ENCODE measurements at regions not wholly inside any gene's neighbourhood (a gene's known extent, or its start where the extent isn't known, plus 50 kb on each side); places are given as distances from the start of the nearest gene placed in this dataset.

DNA sequence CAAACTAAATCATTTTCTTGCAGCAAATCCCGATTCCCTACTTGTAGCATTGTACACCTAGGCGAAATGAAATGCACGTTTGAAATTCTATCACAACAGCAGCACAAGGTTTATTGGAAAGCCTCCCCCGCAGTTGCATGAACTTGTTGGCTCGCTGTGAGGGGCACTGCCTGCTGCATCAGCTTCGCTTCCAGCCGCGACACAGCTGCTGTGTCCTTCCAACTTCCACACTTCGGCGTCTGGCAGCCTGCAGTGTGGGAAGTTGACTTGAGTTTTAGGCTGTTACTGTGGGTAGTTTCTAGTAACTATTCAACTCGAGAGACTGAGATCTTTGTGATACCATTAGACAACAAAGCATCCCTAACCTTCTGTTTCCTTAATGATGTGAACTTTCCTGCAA is 315.8 kb upstream of the TPK1 start:
- Mint-ChIP-seq H3K36me3 (ENCODE audit: low read depth) (no peaks in the 10 kb centered on the region), H3K27me3 (ENCODE audit: insufficient read depth, low read depth, poor library complexity) (peaks cover 2% of the 10 kb centered on the region), H3K4me1 (no peaks in the 10 kb centered on the region), H3K4me3 (no peak overlapping the region), H3K27ac (no peak overlapping the region), H3K9me3 (peaks cover 19% of the 10 kb centered on the region)
- Histone ChIP-seq H3F3A (replicated peaks; ENCODE audit: low read depth) (no peaks in the 10 kb centered on the region), H3K27ac (ENCODE audit: low read depth) (no peak overlapping the region), H3K9me2 (ENCODE audit: insufficient read depth) (no peaks in the 10 kb centered on the region), H3K4me1 (ENCODE audit: insufficient read depth) (no peaks in the 10 kb centered on the region), H3K27me3 (ENCODE audit: insufficient read depth) (no peaks in the 10 kb centered on the region), H4K20me1 (replicated peaks; ENCODE audit: insufficient read depth) (no peaks in the 10 kb centered on the region), H2AFZ (no peak overlapping the region), H3K36me3 (ENCODE audit: insufficient read depth) (no peaks in the 10 kb centered on the region), H3K79me2 (replicated peaks; ENCODE audit: insufficient read depth) (no peaks in the 10 kb centered on the region), H3K4me3 (no peak overlapping the region), H3K4me2 (no peak overlapping the region)
- DNase-seq (ENCODE audit: low spot score) = no peak
- no peak for TF ChIP-seq ZNF331 (CRISPR knock-in tag; IDR thresholded peaks at IDR 0.05; ENCODE audit: low read depth)
- ATAC-seq = no peak

DNA sequence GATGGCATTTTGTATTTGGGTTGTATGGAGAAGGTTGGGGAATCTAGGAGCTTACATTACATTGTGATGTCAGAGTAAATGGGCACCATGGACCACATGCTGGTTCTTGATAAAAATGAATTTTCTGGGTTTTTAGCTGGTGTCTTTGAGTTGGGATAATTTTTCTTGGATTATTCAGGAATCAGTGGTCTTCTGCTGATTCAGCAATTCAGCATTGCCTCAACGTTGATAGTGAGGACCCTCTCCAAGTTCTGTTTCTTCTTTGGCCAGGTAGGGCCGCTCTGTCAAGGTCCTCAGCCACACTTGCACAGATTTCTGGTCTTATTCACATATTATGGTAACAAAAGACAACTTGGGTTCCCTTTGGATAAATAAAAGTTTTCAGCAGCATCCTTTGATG is 312.0 kb upstream of the TPK1 start:
- H3K27ac ChIP-seq (ENCODE audit: low read depth) = no peak overlapping the region
- no peak overlapping the region for H3K4me2 ChIP-seq
- H3F3A ChIP-seq (replicated peaks; ENCODE audit: low read depth) = no peaks in the 10 kb centered on the region
- Mint-ChIP-seq H3K9me3 (peaks cover 15% of the 10 kb centered on the region), H3K4me1 (no peaks in the 10 kb centered on the region; the same call in 2 of the 3 replicates), H3K27ac (no peak overlapping the region), H3K4me3 (no peak overlapping the region), H3K27me3 (ENCODE audit: insufficient read depth, low read depth, poor library complexity) (peaks cover 6% of the 10 kb centered on the region), H3K36me3 (ENCODE audit: low read depth) (no peaks in the 10 kb centered on the region)
- H3K79me2 ChIP-seq (replicated peaks; ENCODE audit: insufficient read depth) = no peaks in the 10 kb centered on the region
- ATAC-seq (no peak), DNase-seq (ENCODE audit: low spot score) (no peak)
- H3K4me1 ChIP-seq (ENCODE audit: insufficient read depth) = no peaks in the 10 kb centered on the region
- no peaks in the 10 kb centered on the region for H3K9me2 ChIP-seq (ENCODE audit: insufficient read depth)
- no peak overlapping the region for H2AFZ ChIP-seq
- H3K36me3 ChIP-seq (ENCODE audit: insufficient read depth) = no peaks in the 10 kb centered on the region
- H4K20me1 ChIP-seq (replicated peaks; ENCODE audit: insufficient read depth) = no peaks in the 10 kb centered on the region
- H3K4me3 ChIP-seq = no peak overlapping the region
- H3K27me3 ChIP-seq (ENCODE audit: insufficient read depth) = no peaks in the 10 kb centered on the region
- TF ChIP-seq EZH2phosphoT487 (IDR thresholded peaks at IDR 0.05; ENCODE audit: unreplicated experiment) (no peak), NANOG (IDR thresholded peaks at IDR 0.05; ENCODE audit: borderline replicate concordance) (no peak), STAT1 (IDR thresholded peaks at IDR 0.05; ENCODE audit: unreplicated experiment) (no peak), EZH2 (IDR thresholded peaks at IDR 0.05; ENCODE audit: low read depth, unreplicated experiment) (no peak), JUNB (IDR thresholded peaks at IDR 0.05; ENCODE audit: unreplicated experiment) (no peak)
- TF ChIP-seq, protein P1, sequence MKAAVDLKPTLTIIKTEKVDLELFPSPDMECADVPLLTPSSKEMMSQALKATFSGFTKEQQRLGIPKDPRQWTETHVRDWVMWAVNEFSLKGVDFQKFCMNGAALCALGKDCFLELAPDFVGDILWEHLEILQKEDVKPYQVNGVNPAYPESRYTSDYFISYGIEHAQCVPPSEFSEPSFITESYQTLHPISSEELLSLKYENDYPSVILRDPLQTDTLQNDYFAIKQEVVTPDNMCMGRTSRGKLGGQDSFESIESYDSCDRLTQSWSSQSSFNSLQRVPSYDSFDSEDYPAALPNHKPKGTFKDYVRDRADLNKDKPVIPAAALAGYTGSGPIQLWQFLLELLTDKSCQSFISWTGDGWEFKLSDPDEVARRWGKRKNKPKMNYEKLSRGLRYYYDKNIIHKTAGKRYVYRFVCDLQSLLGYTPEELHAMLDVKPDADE (IDR thresholded peaks at IDR 0.05) = no peak
- TF ChIP-seq, protein P2, sequence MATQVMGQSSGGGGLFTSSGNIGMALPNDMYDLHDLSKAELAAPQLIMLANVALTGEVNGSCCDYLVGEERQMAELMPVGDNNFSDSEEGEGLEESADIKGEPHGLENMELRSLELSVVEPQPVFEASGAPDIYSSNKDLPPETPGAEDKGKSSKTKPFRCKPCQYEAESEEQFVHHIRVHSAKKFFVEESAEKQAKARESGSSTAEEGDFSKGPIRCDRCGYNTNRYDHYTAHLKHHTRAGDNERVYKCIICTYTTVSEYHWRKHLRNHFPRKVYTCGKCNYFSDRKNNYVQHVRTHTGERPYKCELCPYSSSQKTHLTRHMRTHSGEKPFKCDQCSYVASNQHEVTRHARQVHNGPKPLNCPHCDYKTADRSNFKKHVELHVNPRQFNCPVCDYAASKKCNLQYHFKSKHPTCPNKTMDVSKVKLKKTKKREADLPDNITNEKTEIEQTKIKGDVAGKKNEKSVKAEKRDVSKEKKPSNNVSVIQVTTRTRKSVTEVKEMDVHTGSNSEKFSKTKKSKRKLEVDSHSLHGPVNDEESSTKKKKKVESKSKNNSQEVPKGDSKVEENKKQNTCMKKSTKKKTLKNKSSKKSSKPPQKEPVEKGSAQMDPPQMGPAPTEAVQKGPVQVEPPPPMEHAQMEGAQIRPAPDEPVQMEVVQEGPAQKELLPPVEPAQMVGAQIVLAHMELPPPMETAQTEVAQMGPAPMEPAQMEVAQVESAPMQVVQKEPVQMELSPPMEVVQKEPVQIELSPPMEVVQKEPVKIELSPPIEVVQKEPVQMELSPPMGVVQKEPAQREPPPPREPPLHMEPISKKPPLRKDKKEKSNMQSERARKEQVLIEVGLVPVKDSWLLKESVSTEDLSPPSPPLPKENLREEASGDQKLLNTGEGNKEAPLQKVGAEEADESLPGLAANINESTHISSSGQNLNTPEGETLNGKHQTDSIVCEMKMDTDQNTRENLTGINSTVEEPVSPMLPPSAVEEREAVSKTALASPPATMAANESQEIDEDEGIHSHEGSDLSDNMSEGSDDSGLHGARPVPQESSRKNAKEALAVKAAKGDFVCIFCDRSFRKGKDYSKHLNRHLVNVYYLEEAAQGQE (IDR thresholded peaks at IDR 0.05; ENCODE audit: unreplicated experiment) = no peak
- TF ChIP-seq, protein P3, sequence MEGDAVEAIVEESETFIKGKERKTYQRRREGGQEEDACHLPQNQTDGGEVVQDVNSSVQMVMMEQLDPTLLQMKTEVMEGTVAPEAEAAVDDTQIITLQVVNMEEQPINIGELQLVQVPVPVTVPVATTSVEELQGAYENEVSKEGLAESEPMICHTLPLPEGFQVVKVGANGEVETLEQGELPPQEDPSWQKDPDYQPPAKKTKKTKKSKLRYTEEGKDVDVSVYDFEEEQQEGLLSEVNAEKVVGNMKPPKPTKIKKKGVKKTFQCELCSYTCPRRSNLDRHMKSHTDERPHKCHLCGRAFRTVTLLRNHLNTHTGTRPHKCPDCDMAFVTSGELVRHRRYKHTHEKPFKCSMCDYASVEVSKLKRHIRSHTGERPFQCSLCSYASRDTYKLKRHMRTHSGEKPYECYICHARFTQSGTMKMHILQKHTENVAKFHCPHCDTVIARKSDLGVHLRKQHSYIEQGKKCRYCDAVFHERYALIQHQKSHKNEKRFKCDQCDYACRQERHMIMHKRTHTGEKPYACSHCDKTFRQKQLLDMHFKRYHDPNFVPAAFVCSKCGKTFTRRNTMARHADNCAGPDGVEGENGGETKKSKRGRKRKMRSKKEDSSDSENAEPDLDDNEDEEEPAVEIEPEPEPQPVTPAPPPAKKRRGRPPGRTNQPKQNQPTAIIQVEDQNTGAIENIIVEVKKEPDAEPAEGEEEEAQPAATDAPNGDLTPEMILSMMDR (conservative IDR thresholded peaks at IDR 0.05; ENCODE audit: low read depth in 2 of 2) = no peak
- TF ChIP-seq, protein P4, sequence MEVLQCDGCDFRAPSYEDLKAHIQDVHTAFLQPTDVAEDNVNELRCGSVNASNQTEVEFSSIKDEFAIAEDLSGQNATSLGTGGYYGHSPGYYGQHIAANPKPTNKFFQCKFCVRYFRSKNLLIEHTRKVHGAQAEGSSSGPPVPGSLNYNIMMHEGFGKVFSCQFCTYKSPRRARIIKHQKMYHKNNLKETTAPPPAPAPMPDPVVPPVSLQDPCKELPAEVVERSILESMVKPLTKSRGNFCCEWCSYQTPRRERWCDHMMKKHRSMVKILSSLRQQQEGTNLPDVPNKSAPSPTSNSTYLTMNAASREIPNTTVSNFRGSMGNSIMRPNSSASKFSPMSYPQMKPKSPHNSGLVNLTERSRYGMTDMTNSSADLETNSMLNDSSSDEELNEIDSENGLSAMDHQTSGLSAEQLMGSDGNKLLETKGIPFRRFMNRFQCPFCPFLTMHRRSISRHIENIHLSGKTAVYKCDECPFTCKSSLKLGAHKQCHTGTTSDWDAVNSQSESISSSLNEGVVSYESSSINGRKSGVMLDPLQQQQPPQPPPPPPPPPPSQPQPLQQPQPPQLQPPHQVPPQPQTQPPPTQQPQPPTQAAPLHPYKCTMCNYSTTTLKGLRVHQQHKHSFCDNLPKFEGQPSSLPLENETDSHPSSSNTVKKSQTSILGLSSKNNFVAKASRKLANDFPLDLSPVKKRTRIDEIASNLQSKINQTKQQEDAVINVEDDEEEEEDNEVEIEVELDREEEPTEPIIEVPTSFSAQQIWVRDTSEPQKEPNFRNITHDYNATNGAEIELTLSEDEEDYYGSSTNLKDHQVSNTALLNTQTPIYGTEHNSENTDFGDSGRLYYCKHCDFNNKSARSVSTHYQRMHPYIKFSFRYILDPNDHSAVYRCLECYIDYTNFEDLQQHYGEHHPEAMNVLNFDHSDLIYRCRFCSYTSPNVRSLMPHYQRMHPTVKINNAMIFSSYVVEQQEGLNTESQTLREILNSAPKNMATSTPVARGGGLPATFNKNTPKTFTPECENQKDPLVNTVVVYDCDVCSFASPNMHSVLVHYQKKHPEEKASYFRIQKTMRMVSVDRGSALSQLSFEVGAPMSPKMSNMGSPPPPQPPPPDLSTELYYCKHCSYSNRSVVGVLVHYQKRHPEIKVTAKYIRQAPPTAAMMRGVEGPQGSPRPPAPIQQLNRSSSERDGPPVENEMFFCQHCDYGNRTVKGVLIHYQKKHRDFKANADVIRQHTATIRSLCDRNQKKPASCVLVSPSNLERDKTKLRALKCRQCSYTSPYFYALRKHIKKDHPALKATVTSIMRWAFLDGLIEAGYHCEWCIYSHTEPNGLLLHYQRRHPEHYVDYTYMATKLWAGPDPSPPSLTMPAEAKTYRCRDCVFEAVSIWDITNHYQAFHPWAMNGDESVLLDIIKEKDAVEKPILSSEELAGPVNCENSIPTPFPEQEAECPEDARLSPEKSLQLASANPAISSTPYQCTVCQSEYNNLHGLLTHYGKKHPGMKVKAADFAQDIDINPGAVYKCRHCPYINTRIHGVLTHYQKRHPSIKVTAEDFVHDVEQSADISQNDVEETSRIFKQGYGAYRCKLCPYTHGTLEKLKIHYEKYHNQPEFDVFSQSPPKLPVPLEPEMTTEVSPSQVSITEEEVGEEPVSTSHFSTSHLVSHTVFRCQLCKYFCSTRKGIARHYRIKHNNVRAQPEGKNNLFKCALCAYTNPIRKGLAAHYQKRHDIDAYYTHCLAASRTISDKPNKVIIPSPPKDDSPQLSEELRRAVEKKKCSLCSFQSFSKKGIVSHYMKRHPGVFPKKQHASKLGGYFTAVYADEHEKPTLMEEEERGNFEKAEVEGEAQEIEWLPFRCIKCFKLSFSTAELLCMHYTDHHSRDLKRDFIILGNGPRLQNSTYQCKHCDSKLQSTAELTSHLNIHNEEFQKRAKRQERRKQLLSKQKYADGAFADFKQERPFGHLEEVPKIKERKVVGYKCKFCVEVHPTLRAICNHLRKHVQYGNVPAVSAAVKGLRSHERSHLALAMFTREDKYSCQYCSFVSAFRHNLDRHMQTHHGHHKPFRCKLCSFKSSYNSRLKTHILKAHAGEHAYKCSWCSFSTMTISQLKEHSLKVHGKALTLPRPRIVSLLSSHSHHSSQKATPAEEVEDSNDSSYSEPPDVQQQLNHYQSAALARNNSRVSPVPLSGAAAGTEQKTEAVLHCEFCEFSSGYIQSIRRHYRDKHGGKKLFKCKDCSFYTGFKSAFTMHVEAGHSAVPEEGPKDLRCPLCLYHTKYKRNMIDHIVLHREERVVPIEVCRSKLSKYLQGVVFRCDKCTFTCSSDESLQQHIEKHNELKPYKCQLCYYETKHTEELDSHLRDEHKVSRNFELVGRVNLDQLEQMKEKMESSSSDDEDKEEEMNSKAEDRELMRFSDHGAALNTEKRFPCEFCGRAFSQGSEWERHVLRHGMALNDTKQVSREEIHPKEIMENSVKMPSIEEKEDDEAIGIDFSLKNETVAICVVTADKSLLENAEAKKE (CRISPR knock-in tag; IDR thresholded peaks at IDR 0.05) = no peak

Measured in GM23338 (cell line).